NB4 (cell line): ENCODE measurements at regions not wholly inside any gene's neighbourhood (a gene's known extent, or its start where the extent isn't known, plus 50 kb on each side); places are given as distances from the start of the nearest gene placed in this dataset.

Source experiments
- MAX ChIP-seq: IDR thresholded peaks from 2 replicates; pipeline ENCODE4 v1.6.1; 2011; ENCODE audit warnings: low read depth, low read length
- MYC ChIP-seq: IDR thresholded peaks from 2 replicates; pipeline ENCODE4 v1.6.1; 2011; ENCODE audit warnings: low read depth, low read length
- POLR2A ChIP-seq: IDR thresholded peaks from 2 replicates; pipeline ENCODE4 v1.6.1; 2011; ENCODE audit warnings: mild to moderate bottlenecking; ENCODE audit not compliant: insufficient read length; ENCODE audit errors: extremely low read depth
- TF ChIP-seq, protein P1 (sequence below): IDR thresholded peaks from one replicate; pipeline ENCODE4 v1.5.1; 2012; ENCODE audit warnings: low read depth, low read length

- TF ChIP-seq, protein P1, sequence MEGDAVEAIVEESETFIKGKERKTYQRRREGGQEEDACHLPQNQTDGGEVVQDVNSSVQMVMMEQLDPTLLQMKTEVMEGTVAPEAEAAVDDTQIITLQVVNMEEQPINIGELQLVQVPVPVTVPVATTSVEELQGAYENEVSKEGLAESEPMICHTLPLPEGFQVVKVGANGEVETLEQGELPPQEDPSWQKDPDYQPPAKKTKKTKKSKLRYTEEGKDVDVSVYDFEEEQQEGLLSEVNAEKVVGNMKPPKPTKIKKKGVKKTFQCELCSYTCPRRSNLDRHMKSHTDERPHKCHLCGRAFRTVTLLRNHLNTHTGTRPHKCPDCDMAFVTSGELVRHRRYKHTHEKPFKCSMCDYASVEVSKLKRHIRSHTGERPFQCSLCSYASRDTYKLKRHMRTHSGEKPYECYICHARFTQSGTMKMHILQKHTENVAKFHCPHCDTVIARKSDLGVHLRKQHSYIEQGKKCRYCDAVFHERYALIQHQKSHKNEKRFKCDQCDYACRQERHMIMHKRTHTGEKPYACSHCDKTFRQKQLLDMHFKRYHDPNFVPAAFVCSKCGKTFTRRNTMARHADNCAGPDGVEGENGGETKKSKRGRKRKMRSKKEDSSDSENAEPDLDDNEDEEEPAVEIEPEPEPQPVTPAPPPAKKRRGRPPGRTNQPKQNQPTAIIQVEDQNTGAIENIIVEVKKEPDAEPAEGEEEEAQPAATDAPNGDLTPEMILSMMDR: no peak
- TF ChIP-seq POLR2A (no peak), MAX (no peak), MYC (no peak)
Measured at GRCh38 chr7:131623154-131623553, 66.7 kb upstream of the PODXL start.
